A673 (cell line): ENCODE measurements at regions not wholly inside any gene's neighbourhood (a gene's known extent, or its start where the extent isn't known, plus 50 kb on each side); places are given as distances from the start of the nearest gene placed in this dataset.

Experiments
- EZH2 ChIP-seq: fragments of 200-600 bp; sonication (generic); IDR thresholded peaks from 2 replicates; pipeline ENCODE4 v1.6.1; 2017; ENCODE audit warnings: borderline replicate concordance, low read depth, mild to moderate bottlenecking, mixed read lengths, antibody characterized with exemption, low read length; ENCODE audit not compliant: poor library complexity, severe bottlenecking
- TF ChIP-seq, protein P1 (sequence below): fragments of 300-800, 200-600 bp; sonication (generic); conservative IDR thresholded peaks from 2 replicates; pipeline ENCODE4 v1.5.1; 2017; ENCODE audit warnings: low read depth, mild to moderate bottlenecking, antibody characterized with exemption, low read length, moderate library complexity, mixed read lengths

DNA sequence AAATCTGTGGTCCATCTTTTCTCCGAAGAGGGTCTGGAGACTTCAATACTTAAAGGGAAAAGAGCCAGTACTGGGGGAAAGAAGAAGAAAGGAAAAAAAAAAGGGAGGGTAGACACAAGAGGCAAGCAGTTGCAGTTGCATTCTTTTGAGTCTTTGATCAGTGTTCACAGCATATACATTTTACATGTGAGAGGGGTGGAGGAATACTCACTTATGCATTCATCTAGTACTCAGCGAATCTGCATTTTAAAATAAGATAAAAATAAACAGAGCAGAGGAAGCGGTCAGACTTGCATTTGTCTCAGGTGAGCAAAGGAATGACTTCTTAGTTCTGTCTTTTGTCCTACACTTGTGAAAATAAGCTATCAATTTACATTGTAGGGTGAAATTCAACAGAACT is 275.6 kb downstream of the SLC7A11 start:
- TF ChIP-seq, protein P1, sequence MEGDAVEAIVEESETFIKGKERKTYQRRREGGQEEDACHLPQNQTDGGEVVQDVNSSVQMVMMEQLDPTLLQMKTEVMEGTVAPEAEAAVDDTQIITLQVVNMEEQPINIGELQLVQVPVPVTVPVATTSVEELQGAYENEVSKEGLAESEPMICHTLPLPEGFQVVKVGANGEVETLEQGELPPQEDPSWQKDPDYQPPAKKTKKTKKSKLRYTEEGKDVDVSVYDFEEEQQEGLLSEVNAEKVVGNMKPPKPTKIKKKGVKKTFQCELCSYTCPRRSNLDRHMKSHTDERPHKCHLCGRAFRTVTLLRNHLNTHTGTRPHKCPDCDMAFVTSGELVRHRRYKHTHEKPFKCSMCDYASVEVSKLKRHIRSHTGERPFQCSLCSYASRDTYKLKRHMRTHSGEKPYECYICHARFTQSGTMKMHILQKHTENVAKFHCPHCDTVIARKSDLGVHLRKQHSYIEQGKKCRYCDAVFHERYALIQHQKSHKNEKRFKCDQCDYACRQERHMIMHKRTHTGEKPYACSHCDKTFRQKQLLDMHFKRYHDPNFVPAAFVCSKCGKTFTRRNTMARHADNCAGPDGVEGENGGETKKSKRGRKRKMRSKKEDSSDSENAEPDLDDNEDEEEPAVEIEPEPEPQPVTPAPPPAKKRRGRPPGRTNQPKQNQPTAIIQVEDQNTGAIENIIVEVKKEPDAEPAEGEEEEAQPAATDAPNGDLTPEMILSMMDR: no peak
- no peak for TF ChIP-seq EZH2
